ENCODE measurements at regions not wholly inside any gene's neighbourhood (a gene's known extent, or its start where the extent isn't known, plus 50 kb on each side); places are given as distances from the start of the nearest gene placed in this dataset.

DNA sequence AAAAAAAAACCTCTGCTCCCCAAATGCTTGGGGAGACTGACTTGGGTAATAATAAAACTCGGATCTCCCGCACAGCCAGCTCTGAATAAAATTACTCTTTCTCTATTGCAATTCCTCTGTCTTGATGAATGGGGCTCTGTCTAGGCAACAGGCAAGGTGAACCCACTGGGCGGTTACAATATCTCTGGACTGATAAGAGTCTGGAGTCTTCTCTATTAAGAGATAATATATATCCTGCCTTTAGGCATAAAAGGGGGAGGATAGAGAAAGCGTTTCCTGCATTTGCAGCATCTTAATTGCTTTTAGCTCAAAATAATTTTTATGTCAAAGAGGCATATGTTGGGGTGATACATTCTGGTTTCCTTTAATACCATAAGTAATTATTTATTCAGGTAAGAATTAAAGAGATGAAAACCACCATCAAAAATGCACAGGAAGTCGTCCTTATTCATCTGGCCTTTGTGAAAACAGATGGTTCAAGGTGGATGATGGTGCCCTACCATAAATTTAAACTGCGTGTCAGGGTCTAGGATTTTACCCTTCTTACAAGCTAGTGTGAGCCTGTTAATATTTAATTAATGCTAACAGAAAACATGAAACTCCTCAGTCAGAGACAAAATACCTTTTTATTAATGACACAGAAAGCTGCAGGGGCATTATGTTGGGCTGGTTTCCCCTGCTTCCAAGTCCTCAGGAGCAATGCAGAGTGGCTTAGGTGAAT is 736.8 kb downstream of the SOCS6 start:
- no peak for DNase-seq (ENCODE audit: low read depth in 1 of 2, low spot score in 1 of 2)

DNA sequence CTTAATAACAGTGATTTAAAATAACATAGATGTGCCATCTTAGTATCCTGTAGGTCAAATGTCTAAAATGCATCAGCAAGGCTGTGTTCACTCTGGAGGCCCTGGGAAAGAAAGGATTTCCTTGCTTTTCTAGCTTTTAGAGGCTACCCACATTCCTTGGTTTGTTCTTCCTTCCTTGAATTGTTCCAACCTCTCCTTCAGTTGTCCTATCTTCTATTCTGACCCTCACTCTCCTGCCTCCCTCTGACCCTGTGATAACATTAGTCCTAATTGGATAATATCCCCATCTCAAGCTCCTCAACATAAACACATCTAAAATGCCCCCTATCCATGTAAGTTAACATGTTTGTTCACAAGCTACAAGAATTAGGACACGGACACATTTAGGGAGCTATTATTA is 733.5 kb downstream of the SOCS6 start:
- DNase-seq (ENCODE audit: low read depth in 1 of 2, low spot score in 1 of 2): no peak

DNA sequence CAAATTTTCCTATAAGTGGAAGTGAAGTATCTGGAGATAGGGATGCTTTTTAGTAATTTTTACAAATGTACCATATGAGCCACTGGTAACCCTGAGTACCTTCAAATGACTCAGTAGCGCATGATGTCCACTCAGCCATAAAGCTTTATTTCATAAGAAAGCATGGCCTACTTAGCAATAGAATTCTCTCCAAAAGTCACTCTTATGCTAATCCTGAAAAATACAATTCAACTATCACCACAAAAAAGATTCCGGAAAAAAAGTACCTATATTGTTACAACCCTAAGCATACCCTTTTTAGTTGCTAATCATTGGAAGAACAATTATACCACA is 732.2 kb downstream of the SOCS6 start:
- DNase-seq (ENCODE audit: low read depth in 1 of 2, low spot score in 1 of 2): no peak

DNA sequence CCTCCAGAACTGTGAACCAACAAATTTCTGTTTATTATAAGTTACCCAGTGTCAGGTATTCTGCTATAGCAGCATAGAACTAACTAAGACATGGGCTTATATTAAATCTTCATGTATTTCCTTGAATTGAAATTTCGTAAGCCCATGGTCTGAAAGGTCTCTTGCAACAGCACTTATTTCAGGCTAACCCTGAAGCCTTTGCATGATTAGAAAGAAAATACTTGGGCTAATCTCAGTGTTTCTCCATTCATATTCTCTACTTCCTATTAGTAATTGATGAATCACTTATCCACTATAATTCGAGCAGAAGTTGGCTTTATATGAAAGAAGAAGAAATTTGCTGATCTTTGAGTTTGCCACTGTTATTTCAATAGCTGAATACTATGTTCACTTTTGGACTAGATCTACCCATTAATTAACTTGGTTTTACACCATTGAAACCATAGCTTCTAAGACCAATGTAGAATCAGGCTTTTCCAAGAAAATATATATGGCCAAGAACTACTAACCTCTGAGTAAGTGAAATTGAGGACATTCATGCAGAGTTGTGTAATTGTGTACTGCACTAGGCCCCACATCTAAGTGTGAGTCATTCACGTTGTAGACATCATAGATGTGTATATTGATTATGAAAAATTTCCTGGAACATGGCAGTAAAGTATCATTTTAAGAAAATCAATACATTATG is 731.6 kb downstream of the SOCS6 start:
- no peak for DNase-seq (ENCODE audit: low read depth in 1 of 2, low spot score in 1 of 2)

DNA sequence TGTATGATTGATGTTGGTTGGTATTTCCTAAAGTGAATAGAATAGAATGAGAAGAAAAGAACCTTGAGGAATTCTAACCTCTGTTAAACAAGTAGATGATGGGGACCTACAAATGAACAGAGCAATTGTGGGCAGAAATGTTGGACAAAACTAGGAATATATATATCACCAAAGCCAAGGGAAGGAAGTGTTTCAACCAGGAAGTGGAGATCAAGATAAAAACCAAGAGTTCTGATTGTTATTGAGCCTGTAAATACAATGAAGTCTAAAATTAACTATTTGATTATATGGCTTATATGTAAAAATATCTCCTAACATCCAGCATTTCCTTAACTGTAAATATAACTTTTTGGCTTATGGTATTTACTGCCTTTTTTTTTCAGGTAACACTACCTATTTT is 730.0 kb downstream of the SOCS6 start:
- no peak for DNase-seq (ENCODE audit: low read depth in 1 of 2, low spot score in 1 of 2)

- no peak for DNase-seq (ENCODE audit: low read depth in 1 of 2, low spot score in 1 of 2)
These were observed 723.9 kb downstream of the SOCS6 start for GRCh38 chr18:71012789-71013188.

GRCh38 chr18:71011389-71011788 is 722.5 kb downstream of the SOCS6 start:
- DNase-seq (ENCODE audit: low read depth in 1 of 2, low spot score in 1 of 2): no peak

- DNase-seq (ENCODE audit: low read depth in 1 of 2, low spot score in 1 of 2): no peak
These were observed 719.4 kb downstream of the SOCS6 start for GRCh38 chr18:71008257-71008656.

DNA sequence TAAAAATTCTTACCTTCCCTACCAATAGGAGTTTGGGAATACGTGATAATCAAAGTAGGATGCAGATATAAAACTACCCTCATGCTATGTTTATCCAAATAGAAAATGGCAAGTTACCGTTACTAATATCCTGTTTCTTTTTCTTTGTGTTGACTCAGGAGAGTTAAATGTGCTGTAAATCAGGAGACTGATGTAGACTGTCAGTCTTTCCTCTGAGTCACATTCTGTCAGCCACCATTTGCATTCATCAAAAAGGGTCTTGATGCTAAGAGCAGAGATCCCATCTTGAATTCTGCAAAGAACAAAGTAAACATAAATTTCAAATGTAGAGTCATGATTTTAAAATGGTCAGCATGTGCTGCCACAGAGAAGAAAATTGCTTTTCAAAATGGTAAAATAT is 712.8 kb downstream of the SOCS6 start:
- no peak for DNase-seq (ENCODE audit: low read depth in 1 of 2, low spot score in 1 of 2)

GRCh38 chr18:70998490-70998889 is 709.6 kb downstream of the SOCS6 start:
- DNase-seq (ENCODE audit: low read depth in 1 of 2, low spot score in 1 of 2): no peak

DNA sequence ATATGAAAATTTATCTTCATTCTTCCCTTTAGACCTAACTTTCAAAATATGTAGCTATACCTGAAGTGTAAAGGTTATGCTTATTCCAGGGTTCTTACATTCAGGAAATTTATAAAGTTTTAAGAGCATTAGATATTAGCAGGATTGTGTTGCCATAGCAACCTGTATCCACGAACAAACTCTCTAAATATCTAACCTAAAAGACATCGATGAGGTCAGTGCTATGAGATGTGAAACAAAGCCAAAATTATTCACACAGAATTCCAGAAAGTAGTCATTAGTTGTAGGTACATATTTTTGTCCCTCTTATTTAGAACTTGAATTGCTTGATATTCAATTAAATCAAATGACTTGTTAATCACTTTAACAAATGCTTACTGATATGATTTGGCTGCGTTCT is 705.3 kb downstream of the SOCS6 start:
- no peak for DNase-seq (ENCODE audit: low read depth in 1 of 2, low spot score in 1 of 2)

DNA sequence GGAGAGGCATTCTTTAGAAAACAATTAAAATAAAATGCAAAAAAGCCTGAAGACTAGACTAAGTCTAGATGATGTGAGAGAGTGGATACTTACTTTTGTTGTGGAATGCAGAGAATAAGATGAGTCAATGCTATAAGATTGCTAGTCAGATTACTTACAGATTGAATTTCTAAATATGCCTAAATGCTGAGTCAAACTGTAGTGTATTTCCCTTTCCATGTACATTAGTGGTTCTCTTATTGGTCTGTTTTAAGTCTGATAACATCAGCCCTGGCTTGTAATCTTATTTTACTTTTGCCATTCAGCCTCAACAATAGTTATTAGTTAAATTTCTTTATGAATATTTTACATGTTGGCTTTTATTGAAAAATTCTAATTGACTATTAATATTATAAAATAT is 702.7 kb downstream of the SOCS6 start:
- no peak for DNase-seq (ENCODE audit: low read depth in 1 of 2, low spot score in 1 of 2)

DNA sequence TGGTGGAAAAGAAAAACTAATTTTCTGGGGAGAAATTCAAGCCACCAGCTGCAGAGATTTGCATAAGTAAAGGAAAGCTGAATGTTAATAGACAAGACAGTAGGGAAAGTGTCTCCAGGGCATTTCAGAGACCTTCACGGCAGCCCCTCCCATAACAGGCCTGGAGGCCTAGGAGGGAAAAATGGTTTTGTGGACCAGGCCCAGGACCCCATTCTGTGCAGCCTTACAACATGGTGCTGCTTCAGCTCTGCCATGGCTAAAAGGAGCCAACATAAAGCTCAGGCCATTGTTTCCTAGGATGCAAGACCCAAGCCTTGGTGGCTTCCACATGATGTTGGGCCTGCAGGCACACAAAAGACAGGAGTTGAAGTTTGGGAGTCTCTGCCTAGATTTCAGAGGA is 697.1 kb downstream of the SOCS6 start:
- DNase-seq (ENCODE audit: low read depth in 1 of 2, low spot score in 1 of 2): no peak

DNA sequence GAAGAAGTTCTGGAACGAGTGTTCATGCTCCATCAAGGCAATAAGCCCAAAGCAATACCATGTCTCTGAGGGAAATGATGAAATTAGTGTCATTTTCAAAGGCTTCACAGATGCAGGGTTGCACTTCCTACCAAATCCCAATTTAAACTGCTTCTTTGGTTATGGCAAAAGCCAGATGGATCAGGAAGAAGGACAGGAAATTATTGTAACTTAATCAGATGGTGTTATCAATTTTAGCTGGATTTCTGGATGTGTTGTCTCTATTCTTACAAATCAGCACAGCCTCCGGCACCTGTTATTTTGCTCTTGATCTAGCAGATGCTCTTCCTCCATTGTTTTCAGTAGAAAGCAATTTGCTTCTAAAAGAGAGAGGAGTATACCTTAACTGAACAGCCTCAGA is 693.4 kb downstream of the SOCS6 start:
- no peak for DNase-seq (ENCODE audit: low read depth in 1 of 2, low spot score in 1 of 2)

DNA sequence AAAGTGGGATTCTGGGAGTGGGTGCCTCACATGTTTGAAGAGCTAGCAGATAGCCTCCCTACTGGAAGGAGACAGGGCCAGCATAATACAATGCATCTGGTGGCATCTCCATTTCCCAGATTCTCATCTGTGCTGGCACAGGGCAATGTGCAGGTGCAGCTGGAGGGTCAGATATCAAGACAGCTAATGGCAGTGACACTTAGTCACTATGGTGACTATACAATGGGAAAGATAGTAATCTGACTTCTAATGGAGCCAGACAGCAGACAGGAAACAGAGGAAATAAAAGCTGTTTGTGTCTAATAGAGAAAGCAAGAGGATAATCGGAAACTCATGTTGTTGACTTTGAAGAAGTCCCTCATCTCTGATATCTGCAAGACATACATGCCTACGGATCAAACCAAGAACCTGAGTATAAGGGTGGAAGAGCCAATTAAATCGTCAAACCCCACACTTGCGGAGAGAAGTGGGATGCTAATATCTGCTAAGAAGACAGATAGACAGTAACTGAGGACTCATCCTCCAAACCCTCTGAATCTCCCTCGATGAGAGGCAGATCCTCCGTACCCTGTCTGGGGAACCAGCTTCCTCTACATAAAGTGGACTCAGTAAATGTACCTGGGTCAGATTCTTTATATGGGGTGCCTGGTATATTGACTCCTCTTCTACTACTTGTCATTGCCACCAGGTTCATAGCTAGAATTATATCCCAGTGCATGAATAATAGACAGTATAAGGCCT is 692.7 kb downstream of the SOCS6 start:
- no peak for DNase-seq (ENCODE audit: low read depth in 1 of 2, low spot score in 1 of 2)

DNA sequence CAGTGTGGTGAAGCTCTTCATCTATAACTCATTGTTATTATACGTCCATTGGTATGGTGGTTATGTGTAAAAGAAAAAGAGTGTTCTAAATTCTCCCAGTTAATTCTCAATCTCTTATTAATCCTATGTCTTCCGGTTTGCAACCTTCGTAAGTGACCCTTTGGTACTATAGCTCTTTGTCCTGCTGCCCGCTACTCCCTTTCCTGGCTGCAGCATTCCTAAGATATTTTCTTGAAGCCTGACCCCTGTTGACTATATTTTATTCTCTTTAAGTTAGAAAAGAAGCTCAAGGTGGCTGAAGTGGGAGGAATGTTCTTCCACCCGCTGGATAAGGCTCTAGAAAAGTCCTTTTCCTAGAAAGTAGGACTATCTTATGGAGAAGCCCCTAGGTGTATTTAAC is 684.8 kb downstream of the SOCS6 start:
- DNase-seq (ENCODE audit: low read depth in 1 of 2, low spot score in 1 of 2): no peak

DNA sequence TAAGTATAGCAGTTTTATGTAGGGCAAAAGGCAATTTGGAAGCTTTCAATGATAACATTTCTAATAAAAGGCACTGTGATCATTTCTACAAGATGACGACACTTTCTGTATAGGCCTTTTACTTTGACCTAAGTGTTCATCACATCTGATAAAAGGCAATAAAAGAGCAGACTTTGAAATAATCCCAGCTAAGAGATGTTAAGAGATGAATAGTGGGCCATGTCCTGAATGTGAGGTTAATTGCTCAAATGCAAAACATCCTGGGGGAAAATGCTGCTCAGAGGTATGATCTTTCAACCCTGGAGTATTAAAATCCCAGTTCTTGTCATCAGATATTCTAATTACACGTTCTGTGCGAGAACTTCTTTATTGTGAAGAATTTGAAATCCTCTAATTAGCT is 677.6 kb downstream of the SOCS6 start:
- no peak for DNase-seq (ENCODE audit: low read depth in 1 of 2, low spot score in 1 of 2)

DNA sequence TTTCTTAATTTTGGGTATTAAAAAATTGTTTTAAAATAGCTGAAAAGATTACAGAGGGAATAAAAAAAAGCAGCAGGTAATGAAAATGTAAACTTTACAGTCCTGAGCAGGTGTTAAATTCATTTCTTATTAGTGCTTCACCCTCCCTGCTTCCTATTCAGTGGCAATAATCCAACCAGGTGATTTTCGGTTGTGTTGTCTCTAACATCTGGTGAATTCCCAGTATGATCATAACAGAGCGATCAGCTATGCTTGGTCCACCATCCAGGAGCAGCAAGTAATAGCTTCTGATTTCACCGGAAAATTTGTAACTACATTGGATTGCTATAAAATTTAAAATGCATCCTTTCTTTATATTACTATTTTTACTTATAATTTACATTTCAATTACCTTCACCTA is 673.1 kb downstream of the SOCS6 start:
- no peak for DNase-seq (ENCODE audit: low read depth in 1 of 2, low spot score in 1 of 2)

GRCh38 chr18:70956554-70956953 is 667.7 kb downstream of the SOCS6 start:
- DNase-seq (ENCODE audit: low read depth in 1 of 2, low spot score in 1 of 2): no peak

GRCh38 chr18:70936160-70936559 is 647.3 kb downstream of the SOCS6 start:
- no peak for DNase-seq (ENCODE audit: low read depth in 1 of 2, low spot score in 1 of 2)

DNA sequence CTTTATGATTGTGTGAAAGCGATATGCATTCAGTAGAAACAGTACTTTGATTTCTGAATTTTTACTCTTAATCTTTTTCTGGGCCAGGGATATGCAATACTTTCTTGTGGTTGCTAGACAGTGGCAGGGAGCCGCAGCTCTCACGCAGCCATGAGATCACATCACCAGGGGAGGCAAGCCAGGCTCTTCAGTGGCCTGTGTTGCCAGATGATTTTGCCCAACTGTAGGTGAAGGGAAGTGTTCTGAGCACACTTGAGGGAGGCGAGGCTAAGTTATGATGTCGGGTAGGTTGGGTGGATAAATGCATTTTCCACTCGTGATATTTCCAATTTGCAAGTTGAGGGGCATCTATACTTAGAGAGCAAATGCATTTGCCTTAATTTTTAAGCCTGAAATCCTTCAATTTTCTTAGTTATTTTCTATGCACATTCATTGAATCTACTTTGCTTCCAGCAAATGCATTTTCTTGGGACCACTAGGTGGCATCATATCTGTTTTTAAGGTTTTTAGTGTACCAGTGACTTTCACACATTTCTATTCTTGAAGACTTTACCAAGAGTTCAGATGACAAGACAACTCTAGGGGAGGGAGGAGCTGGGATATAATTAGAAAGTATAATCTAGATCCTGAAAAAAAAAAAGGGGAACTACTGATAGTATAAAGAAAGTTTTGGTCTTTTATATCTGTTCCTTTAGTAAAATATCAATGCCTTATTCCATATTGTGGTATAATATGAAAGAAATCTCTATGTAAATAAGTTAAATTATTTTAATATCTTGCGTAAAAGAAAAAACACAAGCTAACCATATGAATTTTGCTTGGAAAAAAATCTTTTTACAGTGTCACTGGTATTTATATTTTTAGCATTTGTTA is 643.3 kb downstream of the SOCS6 start:
- DNase-seq (ENCODE audit: low read depth in 1 of 2, low spot score in 1 of 2): no peak
